ENCODE measurements at regions not wholly inside any gene's neighbourhood (a gene's known extent, or its start where the extent isn't known, plus 50 kb on each side); places are given as distances from the start of the nearest gene placed in this dataset.

DNA sequence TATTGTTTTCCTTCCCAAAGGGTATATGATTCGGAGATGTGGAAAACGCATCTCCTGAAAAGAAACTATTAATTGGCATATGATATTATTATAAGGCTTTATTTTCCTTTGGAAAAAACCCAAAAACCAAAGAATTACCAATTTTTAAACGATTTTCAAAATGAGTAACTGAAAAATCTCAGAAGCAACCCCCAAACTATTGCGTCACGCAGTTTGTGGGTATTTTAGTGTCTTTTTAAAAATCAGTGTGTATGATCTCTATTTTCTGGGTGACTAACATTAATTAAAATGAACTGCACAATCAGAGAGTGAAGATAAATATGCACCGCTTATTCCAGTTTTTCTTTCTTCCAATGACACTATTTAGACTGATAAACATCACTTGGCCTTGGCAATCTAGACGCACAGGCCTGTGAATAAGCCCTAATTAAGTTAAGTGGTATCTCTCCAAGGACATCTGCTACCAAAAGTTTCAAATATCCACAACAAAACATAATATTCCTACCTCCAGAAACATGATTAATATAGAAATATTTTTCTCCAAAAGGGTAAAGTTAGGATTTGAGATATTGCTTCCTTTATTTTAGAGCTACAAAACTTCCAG, 511.5 kb upstream of the FAM241A start:
- no peak for DNase-seq

DNA sequence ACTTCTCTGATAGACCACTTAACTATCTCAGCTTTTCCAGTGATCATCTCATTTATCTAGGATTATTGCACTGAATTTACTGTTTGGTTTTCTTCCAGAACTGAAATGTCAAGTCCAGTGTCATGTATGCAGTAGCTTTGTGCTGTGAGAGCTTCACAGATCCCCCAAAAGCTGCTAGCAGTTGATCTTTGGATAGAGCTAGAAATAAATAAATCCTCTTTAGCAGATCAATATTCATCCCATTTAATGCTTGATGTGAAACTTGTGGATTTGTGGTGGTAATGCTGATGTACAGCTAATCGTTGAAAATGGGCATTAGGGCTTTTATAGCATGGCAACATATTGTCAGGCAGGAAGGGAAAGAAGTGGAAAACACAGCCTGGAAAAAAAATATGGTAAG, 509.6 kb upstream of the FAM241A start:
- no peak for DNase-seq

DNA sequence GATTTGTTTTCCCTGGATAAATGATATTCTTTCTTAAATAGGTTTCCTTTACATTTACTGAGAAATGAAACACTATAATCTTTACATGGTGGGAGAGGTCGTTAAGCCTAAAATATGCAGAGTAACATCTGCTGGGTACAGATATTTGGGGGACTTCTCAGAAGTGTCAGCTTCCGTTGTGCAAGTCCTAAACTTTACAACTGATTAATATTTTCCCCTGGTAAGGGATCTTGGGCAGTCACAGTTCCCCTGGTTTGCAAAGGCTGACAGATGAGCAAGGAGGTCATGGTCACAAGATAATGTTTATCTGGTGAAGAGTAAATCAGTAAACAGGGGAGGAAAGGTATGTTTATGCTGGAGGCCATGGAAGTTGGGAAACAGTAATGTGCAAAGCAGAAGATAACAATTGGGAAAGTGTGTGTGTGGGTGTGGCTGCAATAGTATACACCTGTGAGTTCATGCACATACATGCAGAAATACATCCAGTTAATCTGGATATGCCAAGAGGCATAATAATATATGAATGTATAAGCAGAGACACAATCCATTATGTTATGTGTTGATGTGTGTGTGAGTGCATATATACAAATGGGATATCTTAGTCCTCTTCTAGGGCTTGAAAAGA, 508.2 kb upstream of the FAM241A start:
- DNase-seq, result no peak

DNA sequence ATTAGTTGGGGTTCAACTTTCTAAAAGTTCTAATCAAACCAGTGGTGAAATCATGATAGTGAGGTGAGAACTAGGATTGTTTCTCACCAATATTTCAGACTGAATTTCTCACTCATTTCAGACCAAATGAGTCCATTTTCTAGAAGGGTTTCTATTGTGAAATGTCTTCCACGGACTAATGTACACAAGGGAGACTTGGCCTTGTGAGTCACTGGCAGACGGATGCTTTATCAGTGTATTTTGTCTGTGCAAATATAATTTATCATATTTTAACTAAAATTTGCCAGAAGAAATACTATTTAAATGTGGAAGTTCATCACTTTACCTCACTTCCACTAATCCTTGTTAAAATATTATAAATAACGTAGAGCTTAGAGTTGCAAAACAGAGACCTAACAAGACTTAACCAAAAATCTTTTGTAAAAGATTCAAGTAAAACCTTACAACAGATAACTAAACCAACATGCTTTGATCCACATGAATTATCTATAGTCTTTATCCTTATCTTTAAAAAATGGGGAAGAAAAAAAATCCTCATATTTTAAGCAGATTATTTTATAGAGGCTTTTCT, 506.0 kb upstream of the FAM241A start:
- no peak for DNase-seq

DNA sequence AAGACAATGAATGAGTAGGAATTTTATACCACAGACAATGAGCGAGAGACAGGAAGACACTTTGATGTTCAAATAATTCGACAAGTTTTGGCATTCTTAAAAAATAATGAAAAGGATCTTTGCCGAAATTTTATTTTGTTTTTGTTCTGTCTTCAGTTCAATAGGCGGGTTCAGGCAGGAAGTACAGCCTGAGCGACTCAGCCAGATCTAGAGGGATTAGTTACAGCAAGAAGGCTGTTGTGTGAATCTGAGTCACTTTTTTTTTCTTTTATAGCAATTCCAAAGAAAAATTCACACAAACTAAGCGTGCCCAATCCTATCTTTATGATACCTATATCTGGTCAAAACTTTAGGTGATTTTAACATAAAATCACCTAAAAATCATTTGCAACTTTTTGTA, 505.4 kb upstream of the FAM241A start:
- no peak for DNase-seq

DNA sequence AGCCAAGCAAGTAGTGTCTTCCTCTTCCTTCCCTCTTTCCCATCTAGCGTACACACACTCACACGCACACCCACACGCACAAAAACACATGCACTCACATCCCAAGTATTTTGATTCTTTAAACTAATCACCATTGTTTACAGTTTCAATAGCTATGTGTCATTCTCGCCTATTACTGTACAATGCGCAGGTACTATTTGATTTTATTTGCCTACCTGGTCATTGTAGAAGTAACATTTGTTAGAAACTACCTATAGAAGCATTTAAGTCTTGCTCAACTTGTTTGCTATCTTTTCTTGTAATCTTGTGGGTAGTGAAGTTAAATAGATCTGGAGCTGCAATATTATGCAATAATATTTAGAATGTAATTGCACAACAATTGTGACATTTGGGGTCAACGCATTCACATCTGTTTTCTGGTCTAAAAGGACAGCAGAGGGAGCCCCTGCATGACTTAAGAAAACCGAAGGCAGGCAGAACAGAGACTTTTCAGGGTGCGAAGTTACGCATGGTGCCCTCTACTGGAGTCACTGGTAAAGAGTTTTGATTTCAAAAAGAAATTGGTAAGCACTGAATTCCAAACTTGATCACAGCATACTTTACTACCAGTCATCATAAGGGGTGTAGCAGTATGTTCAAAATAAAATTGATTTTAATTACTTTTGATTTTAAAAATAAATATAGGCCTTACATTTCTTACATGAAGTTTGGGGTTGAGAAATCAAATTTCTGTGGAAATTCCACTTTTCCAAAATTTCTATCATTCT, 503.3 kb upstream of the FAM241A start:
- DNase-seq, result peak; percentile 62 to 78

DNA sequence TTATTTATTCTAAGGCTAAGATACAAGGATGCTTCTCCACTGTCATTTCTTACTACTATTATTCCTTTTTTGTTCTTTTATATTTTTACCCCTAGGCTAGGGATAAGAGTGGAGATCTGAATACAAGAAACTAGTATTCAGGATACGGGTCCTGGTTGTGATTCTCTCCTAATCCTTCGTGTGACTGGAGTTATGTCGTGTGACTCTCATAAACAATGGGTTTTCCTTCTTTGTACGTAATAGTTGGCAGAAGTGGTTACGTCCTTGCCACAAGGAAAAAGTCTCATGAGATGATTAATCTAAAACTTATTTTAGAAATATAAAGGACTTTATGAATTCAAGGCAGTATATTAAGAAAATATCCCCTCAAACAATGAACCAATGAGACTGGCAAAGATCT, 497.2 kb upstream of the FAM241A start:
- DNase-seq, result no peak

DNA sequence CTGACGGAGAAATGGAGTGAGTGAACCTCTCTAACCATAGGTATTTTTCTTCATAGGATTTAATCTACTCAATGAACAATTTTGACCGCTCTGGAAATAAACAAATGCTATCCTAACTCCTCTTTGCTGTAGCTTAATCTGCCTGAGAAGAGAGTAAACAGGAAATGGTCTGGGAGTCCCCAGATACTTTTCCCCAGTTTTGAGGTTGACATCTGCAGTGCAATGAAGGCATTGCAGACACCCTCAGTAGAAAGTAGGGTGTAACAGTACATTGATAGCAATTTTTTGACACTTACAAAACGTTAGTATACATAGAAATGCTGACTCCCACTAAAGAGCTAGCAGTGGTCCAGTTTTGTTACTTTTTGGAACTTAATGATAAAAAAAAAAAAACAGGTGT, 495.9 kb upstream of the FAM241A start:
- DNase-seq, result no peak

DNA sequence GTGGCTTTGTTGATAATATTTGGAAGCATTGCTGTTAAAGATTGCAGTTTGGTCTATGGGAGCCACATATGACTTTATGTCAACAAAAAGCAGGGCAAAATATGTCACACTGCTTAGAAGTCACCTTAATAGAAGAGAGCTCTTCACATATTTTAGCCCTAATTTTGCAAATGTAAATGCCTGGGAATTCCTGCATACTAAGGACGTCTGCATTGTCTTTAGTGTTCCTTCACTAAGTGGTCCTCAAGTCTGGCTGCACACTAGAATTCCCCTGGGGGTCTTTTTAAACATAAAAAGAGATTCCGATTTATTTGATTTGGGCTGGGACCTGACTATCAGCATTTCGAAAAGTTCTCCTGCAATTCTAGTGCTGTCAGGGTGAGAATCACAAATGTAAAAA, 495.1 kb upstream of the FAM241A start:
- DNase-seq, result no peak

DNA sequence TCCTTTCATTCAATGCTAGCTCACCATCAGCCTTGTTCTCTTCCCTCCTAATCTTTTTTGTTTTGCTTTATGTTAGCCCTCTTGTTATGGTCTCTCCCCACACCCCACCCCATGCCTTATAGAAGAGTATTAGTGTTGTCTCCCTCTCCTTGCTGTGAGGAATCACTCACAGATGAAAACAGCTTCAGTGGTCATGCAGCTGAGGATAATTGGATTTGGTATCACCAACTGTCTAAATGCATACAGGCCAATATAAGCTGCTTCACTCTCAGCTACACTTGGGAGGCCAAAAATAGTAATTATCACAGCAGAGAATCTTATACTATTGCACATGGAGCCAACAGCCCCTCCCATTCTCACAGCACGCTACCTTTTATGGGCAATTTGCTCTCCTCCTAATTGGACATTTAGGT, 494.6 kb upstream of the FAM241A start:
- peak; percentile 83 to 93 for DNase-seq

DNA sequence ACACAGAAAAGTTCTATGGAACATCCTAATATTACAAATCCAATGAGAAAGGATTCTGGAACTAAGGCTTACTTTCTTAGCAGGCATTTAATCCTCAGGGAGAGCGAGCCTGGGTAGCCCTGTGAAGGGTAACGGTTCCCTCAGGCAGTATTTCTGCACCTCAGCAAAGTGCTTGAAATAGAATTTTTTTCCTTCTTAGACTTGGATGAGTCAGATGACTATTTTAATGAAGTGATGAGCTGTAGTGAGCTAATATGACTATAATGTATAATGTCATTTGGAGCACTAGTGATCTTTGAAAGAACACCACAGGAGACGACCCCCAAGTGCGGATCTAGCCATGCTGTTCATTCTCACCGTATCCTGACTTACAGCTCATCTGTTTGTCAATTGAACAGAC, 493.0 kb upstream of the FAM241A start:
- DNase-seq, result no peak

DNA sequence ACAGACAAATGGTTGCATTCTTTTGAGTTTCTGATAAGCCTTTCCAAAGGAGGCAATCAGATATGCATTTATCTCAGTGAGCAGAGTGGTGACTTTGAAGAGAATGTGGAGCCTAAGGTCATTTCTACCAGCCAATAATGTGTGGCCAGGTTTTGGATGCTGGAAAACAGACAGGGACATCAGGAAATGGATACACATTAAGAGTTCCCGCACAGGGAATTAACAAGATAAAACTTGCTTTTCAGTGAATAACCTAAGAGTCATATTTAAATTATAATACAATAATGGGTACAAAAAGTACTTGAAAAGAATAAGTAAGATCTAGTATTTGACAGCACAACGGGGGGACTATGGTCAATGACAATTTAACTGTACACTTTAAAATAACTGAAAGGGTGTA, 492.3 kb upstream of the FAM241A start:
- no peak for DNase-seq

DNA sequence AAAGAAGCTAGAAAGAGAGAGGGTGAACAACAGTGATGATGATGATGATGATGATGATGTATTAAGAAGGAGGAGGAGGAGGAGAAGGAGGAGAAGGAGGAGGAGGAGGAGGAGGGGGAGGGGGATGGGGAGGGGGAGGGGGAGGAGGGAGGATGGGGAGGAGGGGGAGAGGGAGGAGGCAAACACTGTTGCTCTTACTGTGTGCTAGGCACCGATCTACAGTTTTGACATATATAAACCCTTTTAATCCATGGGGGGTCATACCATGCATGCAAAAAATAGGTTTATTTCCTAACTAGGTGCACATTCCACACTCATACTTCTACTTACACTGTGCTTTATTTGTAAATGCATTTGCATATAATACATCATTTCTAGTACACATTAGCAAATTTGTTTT, 482.8 kb upstream of the FAM241A start:
- no peak for DNase-seq

DNA sequence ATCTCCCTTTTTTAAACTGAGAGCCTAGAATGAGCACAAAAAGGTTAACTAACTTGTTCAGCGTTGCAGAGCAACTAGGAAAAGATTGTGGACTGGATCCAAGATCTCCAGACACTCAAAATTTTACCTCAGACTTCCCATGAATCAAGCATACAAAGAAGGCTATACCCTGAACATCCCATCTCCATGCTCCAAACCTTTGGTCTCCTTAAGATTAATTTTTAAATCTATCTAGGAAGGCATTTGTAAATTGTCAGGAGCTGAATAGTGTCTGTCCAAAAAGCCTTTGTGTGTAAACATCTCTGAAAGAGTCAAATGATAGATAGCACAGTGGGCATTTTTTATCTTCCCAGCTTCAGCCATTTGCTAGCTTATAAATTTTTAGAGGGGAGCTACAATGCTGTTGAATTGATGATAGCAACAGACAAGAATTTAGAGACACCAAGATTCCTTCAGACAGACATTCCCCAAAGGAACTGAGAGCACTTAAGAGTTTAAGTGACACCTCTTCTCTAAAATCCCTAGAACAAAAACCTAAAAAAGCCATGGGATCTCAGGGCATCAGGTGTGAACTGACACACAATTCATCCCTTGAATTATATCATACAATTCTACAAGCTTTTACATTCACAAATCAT, 480.8 kb upstream of the FAM241A start:
- no peak for DNase-seq

DNA sequence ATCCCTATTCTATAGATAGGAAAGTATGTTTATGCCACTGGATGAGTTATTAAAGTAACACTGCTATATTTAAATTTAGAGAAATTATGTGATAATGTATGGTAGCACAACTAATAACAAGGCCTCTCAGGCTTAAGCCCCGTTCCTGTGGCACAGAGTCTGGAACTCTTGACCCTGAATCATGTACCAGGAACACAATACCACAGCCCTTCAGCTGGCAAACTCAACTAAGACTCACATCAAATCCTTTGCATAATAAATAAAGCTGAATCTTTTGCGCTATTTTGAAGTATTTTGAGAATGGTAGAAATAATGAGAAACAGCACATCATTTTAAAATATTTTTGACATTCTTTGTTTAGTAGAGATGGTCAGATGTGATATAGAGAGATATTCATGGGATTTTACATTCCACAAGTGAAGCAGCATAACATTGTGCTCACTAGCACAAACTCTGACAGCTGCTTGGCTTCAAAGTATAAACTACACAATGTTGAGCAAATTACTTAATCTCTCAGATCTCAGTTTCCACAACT, 478.4 kb upstream of the FAM241A start:
- no peak for DNase-seq

DNA sequence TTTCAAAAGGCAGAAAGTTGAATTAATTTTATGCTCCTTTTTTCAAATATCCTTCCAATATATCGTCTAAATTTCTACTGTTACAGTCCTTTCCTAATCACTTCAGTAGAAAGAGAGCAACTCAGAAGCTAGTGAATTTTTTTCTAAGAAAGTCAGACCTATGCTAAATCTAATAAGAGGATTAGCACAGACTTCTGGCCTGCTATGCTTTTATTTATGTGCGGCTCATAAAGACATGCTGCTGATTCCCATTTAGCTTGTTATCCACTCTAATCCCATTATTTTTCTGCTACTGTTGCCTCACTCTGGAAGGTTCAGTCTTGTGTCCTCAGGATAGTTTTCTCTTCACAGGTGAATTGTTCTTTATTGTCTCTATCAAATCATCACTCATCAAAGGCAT, 473.5 kb upstream of the FAM241A start:
- no peak for DNase-seq

DNA sequence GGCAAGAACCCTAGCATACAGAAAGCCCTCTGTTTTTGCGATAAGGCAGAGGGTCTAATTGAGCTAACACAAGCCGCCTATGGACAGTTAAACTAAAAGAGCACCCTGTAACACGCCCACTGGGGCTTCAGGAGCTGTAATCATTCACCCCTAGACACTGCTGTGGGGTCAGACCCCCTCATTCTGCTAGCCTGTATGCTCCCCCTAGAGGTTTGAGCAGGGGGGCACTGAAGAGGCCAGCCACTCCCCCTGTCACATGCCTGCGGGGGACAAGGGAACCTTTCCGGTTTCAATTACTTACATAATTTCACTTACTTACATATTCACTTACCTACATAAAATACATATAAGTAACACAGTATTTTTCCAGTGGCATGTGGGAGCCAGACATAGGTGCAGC, 469.5 kb upstream of the FAM241A start:
- DNase-seq, result no peak

DNA sequence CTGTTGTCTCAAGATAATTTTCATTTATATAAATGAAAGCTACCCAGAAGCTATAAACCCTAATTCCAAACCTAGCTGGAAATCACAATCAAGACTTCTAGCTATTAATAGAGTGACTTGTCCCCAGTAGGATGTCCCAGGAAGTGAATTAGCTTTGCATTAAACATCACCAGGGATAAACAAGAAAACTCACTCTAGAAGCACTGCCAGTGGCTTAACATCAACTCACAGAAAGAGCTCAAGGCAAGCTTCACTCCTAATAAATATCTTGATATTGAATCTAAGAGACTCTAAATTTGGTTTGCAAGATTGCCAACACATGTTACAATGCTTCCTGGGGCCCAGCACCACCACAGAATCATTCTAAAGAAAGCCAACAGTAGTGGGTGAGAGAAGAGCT, 468.7 kb upstream of the FAM241A start:
- DNase-seq, result no peak

DNA sequence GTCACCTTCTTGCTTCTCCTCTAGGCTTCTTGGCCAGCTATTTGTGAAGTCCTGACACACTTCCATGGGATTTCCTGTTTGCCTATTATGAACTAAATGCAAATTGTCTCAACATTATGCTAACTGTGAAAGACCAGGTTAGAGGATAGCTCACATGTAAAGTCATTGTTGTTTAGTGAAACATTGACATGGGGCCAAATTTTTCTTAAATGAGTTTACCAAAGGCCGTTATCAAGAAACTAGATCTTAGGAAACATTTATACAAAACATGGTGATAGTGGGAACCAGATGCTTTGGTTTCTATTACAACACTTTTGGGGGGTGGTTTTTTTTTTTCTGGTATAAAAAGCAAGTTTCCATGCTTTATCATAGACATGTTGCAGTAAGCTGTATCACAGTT, 466.8 kb upstream of the FAM241A start:
- no peak for DNase-seq

DNA sequence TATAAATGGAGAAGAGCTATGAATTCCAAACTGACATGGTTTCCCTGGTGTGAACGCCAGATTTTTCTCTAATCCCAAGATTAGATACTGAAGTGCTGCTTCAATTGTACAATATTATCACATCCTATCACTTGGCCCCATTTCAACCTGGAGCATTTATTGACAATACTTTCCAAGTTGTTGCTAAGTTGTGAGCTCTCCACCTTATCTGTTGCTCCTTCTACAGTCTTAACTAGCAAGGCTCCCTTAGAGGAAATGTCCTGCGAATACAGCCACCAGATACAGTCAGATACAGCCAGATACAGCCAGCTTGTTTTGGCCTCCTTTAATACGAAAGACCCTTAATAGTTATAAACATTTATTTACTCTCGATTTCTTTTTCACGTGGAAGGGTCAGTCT, 466.3 kb upstream of the FAM241A start:
- no peak for DNase-seq

DNA sequence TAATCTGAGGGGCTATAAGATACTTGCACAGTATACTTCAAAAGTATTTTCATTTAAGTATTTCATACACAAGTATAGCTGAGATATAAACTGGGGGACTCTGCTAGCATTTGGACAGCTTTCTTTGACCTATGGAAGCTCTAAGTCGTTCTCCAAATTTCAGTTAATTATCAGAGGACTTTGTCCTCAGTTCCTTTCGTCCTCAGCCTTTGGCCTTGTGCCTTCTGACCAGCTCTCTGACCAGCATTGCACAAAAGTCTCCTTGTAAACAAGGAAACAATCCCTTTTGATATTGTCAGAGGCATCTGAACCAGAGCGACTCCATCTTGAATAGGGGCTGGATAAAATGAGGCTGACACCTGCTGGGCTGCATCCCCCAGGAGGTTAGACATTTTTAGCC, 464.0 kb upstream of the FAM241A start:
- DNase-seq, result no peak

DNA sequence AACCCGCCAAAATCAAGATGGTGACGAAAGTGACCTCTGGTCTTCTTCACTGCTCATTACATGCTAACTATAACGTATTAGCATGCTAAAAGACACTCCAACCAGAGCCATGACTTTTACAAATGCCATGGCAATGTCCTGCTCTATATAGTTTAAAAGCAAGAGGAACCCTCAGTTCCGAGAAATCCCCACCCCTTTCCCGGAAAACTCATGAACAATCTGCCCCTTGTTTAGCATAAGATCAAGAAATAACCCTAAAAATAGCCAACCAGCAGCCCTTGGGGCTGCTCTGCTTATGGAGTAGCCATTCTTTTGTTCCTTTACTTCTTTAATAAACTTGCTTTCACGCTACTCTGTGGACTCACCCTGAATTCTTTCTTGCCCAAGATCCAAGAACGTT, 463.5 kb upstream of the FAM241A start:
- DNase-seq, result no peak

DNA sequence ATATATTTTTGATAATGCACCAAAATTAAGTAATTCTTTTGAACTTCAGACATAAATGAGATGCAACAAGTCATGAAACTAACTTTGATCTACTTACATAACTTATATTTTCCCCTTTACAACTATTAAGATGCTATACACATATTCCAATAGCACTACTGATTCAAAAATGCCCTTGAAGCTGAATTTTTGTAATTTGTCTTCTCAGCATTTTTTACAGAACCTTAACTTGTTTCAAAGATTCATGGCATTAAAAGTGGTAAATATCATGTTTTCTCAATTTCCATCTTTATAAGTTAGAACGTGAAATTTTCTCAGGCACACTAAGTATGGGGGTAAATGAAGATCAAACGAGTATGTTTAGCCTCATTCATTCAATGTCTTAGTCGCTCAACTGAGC, 460.0 kb upstream of the FAM241A start:
- DNase-seq, result no peak
